Neural crest cell (in vitro differentiated cells): ENCODE measurements at regions not wholly inside any gene's neighbourhood (a gene's known extent, or its start where the extent isn't known, plus 50 kb on each side); places are given as distances from the start of the nearest gene placed in this dataset.

Experiments used
- DNase-seq: peaks from one replicate; pipeline ENCODE4 v3.0.0; 2021; ENCODE audit warnings: low read depth, mixed read lengths, low spot score
- H3K27ac Mint-ChIP-seq: one replicate; pipeline ENCODE4 v1.8.0; 2021; ENCODE audit warnings: mild to moderate bottlenecking, mixed read lengths; ENCODE audit not compliant: unreplicated experiment
- H3K27me3 Mint-ChIP-seq: 2 replicates; pipeline ENCODE4 v1.8.0; 2021; ENCODE audit warnings: low read depth, mild to moderate bottlenecking, mixed read lengths
- H3K36me3 Mint-ChIP-seq: 2 replicates; pipeline ENCODE4 v1.8.0; 2021; ENCODE audit warnings: low read depth, mild to moderate bottlenecking, mixed read lengths
- H3K4me1 Mint-ChIP-seq: 2 replicates; pipeline ENCODE4 v1.8.0; 2021; ENCODE audit warnings: mixed read lengths
- H3K4me3 Mint-ChIP-seq: one replicate; pipeline ENCODE4 v1.8.0; 2021; ENCODE audit warnings: mild to moderate bottlenecking, mixed read lengths
- H3K9me3 Mint-ChIP-seq: 2 replicates; pipeline ENCODE4 v1.8.0; 2021; ENCODE audit warnings: mixed read lengths
- TF ChIP-seq, protein P1 (sequence below): fragments of 200-600 bp; sonication (generic); conservative IDR thresholded peaks from 2 replicates; pipeline ENCODE4 v1.5.0; 2021; ENCODE audit warnings: antibody characterized with exemption, mild to moderate bottlenecking

DNA sequence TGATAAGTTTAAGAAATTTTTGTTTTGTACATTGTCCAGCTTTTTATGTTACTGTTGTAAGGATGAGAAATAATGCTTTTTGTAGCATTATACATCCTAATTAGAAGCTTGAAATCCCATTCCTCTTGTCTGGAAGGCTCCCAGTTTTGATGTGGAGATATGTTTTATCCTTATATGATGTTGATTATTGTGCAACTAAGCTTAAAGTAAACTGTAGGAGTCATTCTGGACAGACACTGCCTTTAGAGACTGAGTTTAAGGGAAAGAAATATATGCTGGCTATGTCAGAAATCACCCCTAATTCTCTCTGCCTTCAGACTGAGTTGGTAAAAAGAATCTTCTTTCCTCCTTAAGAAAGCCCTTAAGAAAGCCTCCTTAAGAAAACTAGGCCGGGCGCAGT, 670.4 kb downstream of the ZPLD1 start:
- DNase-seq: no peak
- Mint-ChIP-seq H3K9me3 (no peaks in the 10 kb centered on the region), H3K27me3 (no peaks in the 10 kb centered on the region), H3K4me1 (no peaks in the 10 kb centered on the region), H3K36me3 (no peaks in the 10 kb centered on the region), H3K27ac (no peak overlapping the region), H3K4me3 (no peak overlapping the region)
- TF ChIP-seq, protein P1, sequence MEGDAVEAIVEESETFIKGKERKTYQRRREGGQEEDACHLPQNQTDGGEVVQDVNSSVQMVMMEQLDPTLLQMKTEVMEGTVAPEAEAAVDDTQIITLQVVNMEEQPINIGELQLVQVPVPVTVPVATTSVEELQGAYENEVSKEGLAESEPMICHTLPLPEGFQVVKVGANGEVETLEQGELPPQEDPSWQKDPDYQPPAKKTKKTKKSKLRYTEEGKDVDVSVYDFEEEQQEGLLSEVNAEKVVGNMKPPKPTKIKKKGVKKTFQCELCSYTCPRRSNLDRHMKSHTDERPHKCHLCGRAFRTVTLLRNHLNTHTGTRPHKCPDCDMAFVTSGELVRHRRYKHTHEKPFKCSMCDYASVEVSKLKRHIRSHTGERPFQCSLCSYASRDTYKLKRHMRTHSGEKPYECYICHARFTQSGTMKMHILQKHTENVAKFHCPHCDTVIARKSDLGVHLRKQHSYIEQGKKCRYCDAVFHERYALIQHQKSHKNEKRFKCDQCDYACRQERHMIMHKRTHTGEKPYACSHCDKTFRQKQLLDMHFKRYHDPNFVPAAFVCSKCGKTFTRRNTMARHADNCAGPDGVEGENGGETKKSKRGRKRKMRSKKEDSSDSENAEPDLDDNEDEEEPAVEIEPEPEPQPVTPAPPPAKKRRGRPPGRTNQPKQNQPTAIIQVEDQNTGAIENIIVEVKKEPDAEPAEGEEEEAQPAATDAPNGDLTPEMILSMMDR: no peak

DNA sequence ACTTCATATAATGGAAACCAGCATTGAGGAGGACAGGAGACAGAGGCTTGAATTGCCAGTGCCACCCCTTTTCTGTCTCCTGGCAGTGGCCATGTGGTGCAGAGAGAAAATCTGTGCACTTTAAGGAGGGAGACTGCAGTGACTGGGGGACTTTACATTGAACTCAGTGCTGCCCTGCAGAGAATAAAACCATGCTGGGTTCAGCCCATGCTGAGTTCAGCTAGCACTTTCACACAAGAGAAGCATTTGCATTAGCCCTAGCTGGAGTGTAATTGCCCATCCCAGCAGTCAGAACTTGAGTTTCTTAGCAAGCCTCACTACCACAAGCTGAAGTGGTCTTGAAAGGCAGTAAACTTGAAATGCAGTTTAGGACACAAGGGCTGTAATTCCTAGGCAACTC, 677.5 kb downstream of the ZPLD1 start:
- no peaks in the 10 kb centered on the region for H3K36me3 Mint-ChIP-seq
- no peak for DNase-seq

DNA sequence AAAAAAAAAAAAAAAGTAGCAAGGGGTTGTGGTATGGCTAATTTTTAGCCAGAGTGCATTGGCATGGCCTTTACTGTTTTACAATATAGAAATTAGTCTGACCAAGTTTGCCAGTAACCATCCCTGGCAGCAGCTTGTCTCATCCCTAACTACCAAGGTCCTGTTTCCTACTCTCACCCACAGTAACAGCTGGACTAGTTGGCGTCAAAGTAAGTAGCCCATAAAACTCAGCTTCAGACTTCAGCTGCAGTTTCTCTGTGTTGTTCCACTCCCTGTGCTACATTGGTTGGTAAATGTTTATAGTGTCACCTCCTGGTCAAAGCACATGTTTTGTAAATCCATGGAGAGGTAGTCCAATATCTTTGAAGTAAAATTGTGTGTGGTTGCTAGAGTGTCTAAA, 691.3 kb downstream of the ZPLD1 start:
- Mint-ChIP-seq H3K27ac (no peak overlapping the region), H3K9me3 (peaks cover 2% of the 10 kb centered on the region), H3K4me1 (no peaks in the 10 kb centered on the region), H3K27me3 (no peaks in the 10 kb centered on the region), H3K4me3 (no peak overlapping the region), H3K36me3 (no peaks in the 10 kb centered on the region)
- TF ChIP-seq, protein P1: no peak
- no peak for DNase-seq

More for the DNA sequence above, 677.5 kb downstream of the ZPLD1 start:
- H3K4me1 Mint-ChIP-seq: no peaks in the 10 kb centered on the region
- no peaks in the 10 kb centered on the region for H3K27me3 Mint-ChIP-seq
- no peak overlapping the region for H3K4me3 Mint-ChIP-seq
- TF ChIP-seq, protein P1: no peak
- H3K9me3 Mint-ChIP-seq: no peaks in the 10 kb centered on the region
- peak overlapping the region; percentile 37 for H3K27ac Mint-ChIP-seq

DNA sequence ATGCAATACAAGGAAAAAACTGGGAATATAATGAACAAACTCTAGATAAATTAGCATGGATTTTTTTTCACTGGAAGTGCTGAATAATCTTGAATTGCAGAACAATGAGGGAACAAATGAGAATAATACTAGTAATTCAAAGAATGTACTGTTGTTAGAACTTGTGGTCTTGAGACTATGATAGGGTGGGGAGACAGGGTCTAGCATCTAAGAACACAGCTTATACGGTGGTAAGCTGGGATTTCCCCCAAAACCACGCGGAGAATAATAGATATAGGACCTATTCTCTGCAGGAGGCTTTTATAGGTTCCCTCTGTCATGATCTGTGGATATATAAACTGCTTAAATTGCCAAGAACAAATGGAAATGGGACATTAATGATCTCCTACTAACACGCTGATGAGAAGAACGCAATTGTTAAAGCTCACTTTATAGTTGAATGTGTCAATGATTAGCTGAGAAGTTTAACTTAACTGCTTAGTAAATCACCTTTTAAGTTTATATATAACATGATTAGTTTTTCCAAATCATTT, 692.3 kb downstream of the ZPLD1 start:
- TF ChIP-seq, protein P1: no peak
- Mint-ChIP-seq H3K36me3 (no peaks in the 10 kb centered on the region), H3K4me3 (no peak overlapping the region), H3K4me1 (no peaks in the 10 kb centered on the region), H3K27me3 (no peaks in the 10 kb centered on the region), H3K27ac (no peak overlapping the region), H3K9me3 (peaks cover 2% of the 10 kb centered on the region)
- DNase-seq: no peak

DNA sequence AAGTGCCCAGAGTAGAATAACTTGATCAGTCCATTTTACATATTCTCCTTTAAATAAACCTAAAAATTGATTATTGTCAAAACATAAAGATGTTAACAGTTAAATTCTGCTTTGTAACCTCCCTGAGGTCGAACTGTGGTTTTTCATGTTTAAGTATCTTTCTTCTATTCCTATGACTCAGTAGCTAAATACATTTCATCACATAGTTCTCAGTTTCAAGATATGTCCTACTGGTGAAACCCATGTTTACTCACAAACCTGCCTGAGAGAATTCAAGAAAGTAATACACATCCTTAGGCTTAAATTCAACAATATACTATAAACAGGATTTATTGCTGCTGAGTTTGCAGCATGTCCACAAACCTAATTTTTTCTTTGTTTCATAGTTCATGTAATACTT, 692.9 kb downstream of the ZPLD1 start:
- H3K9me3 Mint-ChIP-seq: peaks cover 2% of the 10 kb centered on the region
- H3K27me3 Mint-ChIP-seq: no peaks in the 10 kb centered on the region
- H3K36me3 Mint-ChIP-seq: no peaks in the 10 kb centered on the region

More for the DNA sequence above, 692.9 kb downstream of the ZPLD1 start:
- DNase-seq: no peak
- Mint-ChIP-seq H3K4me3 (no peak overlapping the region), H3K27ac (no peak overlapping the region), H3K4me1 (no peaks in the 10 kb centered on the region)
- TF ChIP-seq, protein P1: no peak
